ENCODE measurements at regions not wholly inside any gene's neighbourhood (a gene's known extent, or its start where the extent isn't known, plus 50 kb on each side); places are given as distances from the start of the nearest gene placed in this dataset.

- Mint-ChIP-seq H3K4me1 (ENCODE audit: low read depth) (peaks cover 2% of the 10 kb centered on the region), H3K27ac (no peak overlapping the region), H3K4me3 (no peak overlapping the region), H3K9me3 (no peaks in the 10 kb centered on the region), H3K27me3 (peaks cover 12% of the 10 kb centered on the region), H3K36me3 (ENCODE audit: low read depth) (no peaks in the 10 kb centered on the region)
- intact Hi-C loops (cut with micrococcal nuclease), result no loop called here
- TF ChIP-seq CTCF (IDR thresholded peaks at IDR 0.05), result no peak
- ChIA-PET CTCF (no interaction called here), POLR2A (no interaction called here)
- DNase-seq (no peak), ATAC-seq (no peak)
These were observed 97.7 kb upstream of the OTOS start for GRCh38 chr2:240238201-240238600.

- POLR2A ChIA-PET, result no interaction called here
- intact Hi-C loops (cut with micrococcal nuclease), result no loop called here
- CTCF ChIA-PET, result no interaction called here
- TF ChIP-seq CTCF (IDR thresholded peaks at IDR 0.05), result no peak
- Mint-ChIP-seq H3K4me1 (ENCODE audit: low read depth) (peaks cover 2% of the 10 kb centered on the region), H3K27me3 (peaks cover 12% of the 10 kb centered on the region), H3K4me3 (no peak overlapping the region), H3K36me3 (ENCODE audit: low read depth) (no peaks in the 10 kb centered on the region), H3K27ac (no peak overlapping the region), H3K9me3 (no peaks in the 10 kb centered on the region)
- DNase-seq (no peak), ATAC-seq (no peak)
These were observed 98.3 kb upstream of the OTOS start for GRCh38 chr2:240238786-240239185.

GRCh38 chr2:240239325-240239724 is 98.9 kb upstream of the OTOS start:
- no peak for TF ChIP-seq CTCF (IDR thresholded peaks at IDR 0.05)
- POLR2A ChIA-PET, result no interaction called here
- Mint-ChIP-seq H3K27ac (no peak overlapping the region), H3K4me3 (no peak overlapping the region), H3K27me3 (peaks cover 13% of the 10 kb centered on the region), H3K36me3 (ENCODE audit: low read depth) (no peaks in the 10 kb centered on the region), H3K4me1 (ENCODE audit: low read depth) (no peaks in the 10 kb centered on the region), H3K9me3 (no peaks in the 10 kb centered on the region)
- DNase-seq (no peak), ATAC-seq (no peak)
- intact Hi-C loops (cut with micrococcal nuclease), result no loop called here
- CTCF ChIA-PET, result no interaction called here

GRCh38 chr2:240240017-240240734 is 99.7 kb upstream of the OTOS start:
- Mint-ChIP-seq H3K36me3 (ENCODE audit: low read depth) (no peaks in the 10 kb centered on the region), H3K4me1 (ENCODE audit: low read depth) (no peaks in the 10 kb centered on the region), H3K27me3 (peaks cover 13% of the 10 kb centered on the region), H3K4me3 (no peak overlapping the region), H3K27ac (no peak overlapping the region), H3K9me3 (no peaks in the 10 kb centered on the region)
- CTCF ChIA-PET, result no interaction called here
- TF ChIP-seq CTCF (IDR thresholded peaks at IDR 0.05), result no peak
- no peak for DNase-seq
- ATAC-seq, result no peak
- intact Hi-C loops (cut with micrococcal nuclease), result no loop called here
- POLR2A ChIA-PET, result no interaction called here

GRCh38 chr2:240240781-240241180 is 100.3 kb upstream of the OTOS start:
- H3K4me3 Mint-ChIP-seq, result no peak overlapping the region
- no peaks in the 10 kb centered on the region for H3K4me1 Mint-ChIP-seq (ENCODE audit: low read depth)
- no peak overlapping the region for H3K27ac Mint-ChIP-seq
- intact Hi-C loops (cut with micrococcal nuclease), result no loop called here
- DNase-seq, result no peak
- no peak for ATAC-seq
- ChIA-PET CTCF (interaction anchor here (1.2 to 1.4 kb wide), 2 partner anchors 7 to 9 kb away, joined by 4 to 5 read pairs; no protein-coding TSS in a partner anchor), POLR2A (no interaction called here)
- no peaks in the 10 kb centered on the region for H3K36me3 Mint-ChIP-seq (ENCODE audit: low read depth)
- no peak for TF ChIP-seq CTCF (IDR thresholded peaks at IDR 0.05)
- no peaks in the 10 kb centered on the region for H3K9me3 Mint-ChIP-seq
- H3K27me3 Mint-ChIP-seq, result peaks cover 13% of the 10 kb centered on the region

All from activated CD8-positive, alpha-beta T cell treated with anti-CD3 and anti-CD28 coated beads for 36 hours (primary cell).